HCT116 (cell line): ENCODE measurements at regions not wholly inside any gene's neighbourhood (a gene's known extent, or its start where the extent isn't known, plus 50 kb on each side); places are given as distances from the start of the nearest gene placed in this dataset.

Experiments
- ATAC-seq: fragments of 200-7000 bp; cut with Tn5 transposase; 2 replicates; pipeline ENCODE4 v1.9.1; 2020; ENCODE audit warnings: mild to moderate bottlenecking, moderate library complexity
- BruUV-seq: library from RNA; stranded (reverse); fragments of 400-500 nt; replicated peaks from 2 replicates; lab custom pipeline; 2021; lab: Mats Ljungman, UMichigan
- CTCF ChIA-PET: fragments of 300-600 bp; sonication (Branson Sonifier 250); formaldehyde crosslinking; loops from one replicate; lab custom pipeline; 2021; ENCODE audit warnings: antibody characterized with exemption; lab: Charles Lee
- POLR2A ChIA-PET: fragments of 300-600, 350-600 bp; sonication (Branson Sonifier 250); formaldehyde crosslinking; loops from one replicate; lab custom pipeline; 2021; ENCODE audit warnings: antibody characterized with exemption; lab: Charles Lee
- RAD21 ChIA-PET, 2 experiments: fragments of 300-600 bp; sonication (Branson Sonifier 250); formaldehyde crosslinking; loops; one replicate each; lab custom pipeline; 2023; ENCODE audit warnings: low total read pairs in 2 of 2; ENCODE audit not compliant: uncharacterized antibody in 2 of 2, unreplicated experiment in 2 of 2, low non-redundant PET in 1 of 2; lab: Charles Lee
- DNase-seq: peaks from one replicate; pipeline ENCODE4 v3.0.0-alpha.2; 2010; ENCODE audit warnings: low read depth, low spot score
- H2AFZ ChIP-seq: fragments of 200-600 bp; shearing (Covaris generic), sonication (generic); 2 replicates; pipeline ENCODE4 v1.6.1; 2017; ENCODE audit warnings: low read depth, mixed run types, mixed read lengths, antibody characterized with exemption, low read length; ENCODE audit not compliant: poor library complexity, severe bottlenecking
- H3K27ac ChIP-seq: 2 replicates; pipeline ENCODE4 v1.5.1; 2012; ENCODE audit warnings: low read depth, low read length
- H3K27me3 ChIP-seq: fragments of 200-600 bp; sonication (generic); 2 replicates; pipeline ENCODE4 v1.6.1; 2016; ENCODE audit warnings: mixed run types, low read length, mixed read lengths; ENCODE audit not compliant: insufficient read depth
- H3K36me3 ChIP-seq, 2 experiments: fragments of 200-500 bp in 1 of 2; fragments of 200-600 bp in 1 of 2; sonication (Bioruptor generic) in 1 of 2; sonication (generic) in 1 of 2; 2 replicates each; pipeline versions ENCODE4 v1.5.1 to v1.6.1; 2014 to 2016; ENCODE audit warnings: low read length in 2 of 2, inconsistent platforms in 1 of 2, mixed read lengths in 1 of 2, mixed run types in 1 of 2; ENCODE audit not compliant: insufficient read depth in 2 of 2, control insufficient read depth in 1 of 2
- H3K4me1 ChIP-seq, 2 experiments: fragments of 200-600 bp in 1 of 2; sonication (generic) in 1 of 2; 2 replicates each; pipeline versions ENCODE4 v1.5.1 to v1.6.1; 2012 to 2017; ENCODE audit warnings: low read length in 2 of 2, inconsistent platforms in 1 of 2, mild to moderate bottlenecking in 1 of 2, mixed read lengths in 1 of 2, mixed run types in 1 of 2, moderate library complexity in 1 of 2; ENCODE audit not compliant: insufficient read depth in 2 of 2, control insufficient read depth in 1 of 2
- H3K4me2 ChIP-seq: fragments of 200-600 bp; sonication (generic); 2 replicates; pipeline ENCODE4 v1.6.1; 2017; ENCODE audit warnings: mixed run types, low read length, mixed read lengths
- H3K4me3 ChIP-seq, 2 experiments: fragments of 200-600 bp in 1 of 2; sonication (generic) in 1 of 2; replicated peaks in 1 of 2; 2 replicates each; pipeline ENCODE4 v1.5.1; 2011 to 2016; ENCODE audit warnings: low read length in 2 of 2, control low read depth in 1 of 2, low read depth in 1 of 2, mild to moderate bottlenecking in 1 of 2, mixed read lengths in 1 of 2, mixed run types in 1 of 2
- H3K79me2 ChIP-seq: fragments of 200-600 bp; sonication (generic); 2 replicates; pipeline ENCODE4 v1.6.1; 2017; ENCODE audit warnings: mild to moderate bottlenecking, mixed run types, low read length, moderate library complexity, mixed read lengths; ENCODE audit not compliant: insufficient read depth
- H3K9ac ChIP-seq: fragments of 200-600 bp; sonication (generic); 2 replicates; pipeline ENCODE4 v1.6.1; 2016; ENCODE audit warnings: low read length, mixed read lengths
- H3K9me2 ChIP-seq: fragments of 200-600 bp; sonication (generic), shearing (Covaris generic); 2 replicates; pipeline ENCODE4 v1.6.1; 2017; ENCODE audit warnings: mixed run types, mild to moderate bottlenecking, moderate library complexity; ENCODE audit not compliant: insufficient read depth
- H3K9me3 ChIP-seq, 2 experiments: fragments of 200-500 bp in 1 of 2; fragments of 200-600 bp in 1 of 2; sonication (Bioruptor generic) in 1 of 2; sonication (generic) in 1 of 2; 2 replicates each; pipeline ENCODE4 v1.6.1; 2014 to 2017; ENCODE audit warnings: low read length in 2 of 2, mixed read lengths in 2 of 2, inconsistent platforms in 1 of 2, low read depth in 1 of 2, mild to moderate bottlenecking in 1 of 2, mixed run types in 1 of 2, moderate library complexity in 1 of 2; ENCODE audit not compliant: control insufficient read depth in 1 of 2, insufficient read depth in 1 of 2
- H4K20me1 ChIP-seq: fragments of 200-600 bp; sonication (generic), shearing (Covaris generic); 2 replicates; pipeline ENCODE4 v1.6.1; 2017; ENCODE audit warnings: mixed run types, mild to moderate bottlenecking, moderate library complexity; ENCODE audit not compliant: insufficient read depth
- CBX3 ChIP-seq: IDR thresholded peaks from 2 replicates; pipeline ENCODE4 v1.6.1; 2012; ENCODE audit warnings: low read depth
- CEBPB ChIP-seq: IDR thresholded peaks from 2 replicates; pipeline ENCODE4 v1.6.1; 2012; ENCODE audit warnings: low read depth
- EZH2phosphoT487 ChIP-seq: fragments of 200-600 bp; IDR thresholded peaks from 2 replicates; pipeline ENCODE4 v1.6.1; 2018; ENCODE audit warnings: antibody characterized with exemption, borderline replicate concordance
- JUND ChIP-seq: IDR thresholded peaks from 2 replicates; pipeline ENCODE4 v1.6.1; 2012
- POLR2A ChIP-seq: IDR thresholded peaks from 2 replicates; pipeline ENCODE4 v1.7.0; 2011; ENCODE audit warnings: borderline replicate concordance; ENCODE audit not compliant: insufficient read depth, insufficient read length; ENCODE audit errors: extremely low read depth
- POLR2AphosphoS5 ChIP-seq: IDR thresholded peaks from 2 replicates; pipeline ENCODE4 v1.6.1; 2011; ENCODE audit warnings: mild to moderate bottlenecking, low read depth, low read length, moderate library complexity
- RAD21 ChIP-seq: IDR thresholded peaks from 2 replicates; pipeline ENCODE4 v1.6.1; 2012; ENCODE audit warnings: low read depth, mild to moderate bottlenecking
- YY1 ChIP-seq: IDR thresholded peaks from 2 replicates; pipeline ENCODE4 v1.6.1; 2011; ENCODE audit warnings: low read length, low read depth, moderate library complexity, mild to moderate bottlenecking; ENCODE audit not compliant: insufficient replicate concordance; ENCODE audit errors: extremely low read depth
- intact Hi-C: fragments of 100-400 bp; cut with micrococcal nuclease; formaldehyde crosslinking; loops from 2 replicates; pipeline ENCODE4 v1.10.0; 2022
- TF ChIP-seq, protein P1 (sequence below): IDR thresholded peaks from 2 replicates; pipeline ENCODE4 v1.6.1; 2012; ENCODE audit warnings: low read depth
- TF ChIP-seq, protein P2 (sequence below): IDR thresholded peaks from 2 replicates; pipeline ENCODE4 v1.6.1; 2012

DNA sequence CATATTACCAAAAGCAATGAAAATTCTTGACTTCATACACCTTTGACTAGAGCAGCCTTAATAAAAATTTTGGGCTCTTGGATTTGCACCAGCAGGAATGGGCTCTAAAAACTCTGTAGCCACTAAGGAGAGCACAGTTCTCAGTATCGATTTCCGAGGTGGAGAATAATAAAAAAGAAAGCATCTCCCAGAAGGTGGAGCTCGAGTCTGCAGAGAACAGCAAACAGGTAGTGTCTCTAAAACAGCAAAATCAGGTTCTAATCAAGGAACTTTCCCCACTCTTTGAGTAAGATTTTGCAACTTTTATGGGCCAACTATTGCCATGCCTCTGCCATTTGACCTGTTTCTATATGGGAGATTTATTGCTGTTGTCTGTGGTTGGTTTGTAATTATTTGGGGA, 258.7 kb upstream of the GPC6 start:
- H3K9ac ChIP-seq = no peak overlapping the region
- H3K36me3 ChIP-seq = no peaks in the 10 kb centered on the region
- ChIA-PET POLR2A (no interaction called here), RAD21 (no interaction called here), CTCF (no interaction called here)
- BruUV-seq = no TSS peak
- H2AFZ ChIP-seq = no peak overlapping the region
- no peaks in the 10 kb centered on the region for H3K4me1 ChIP-seq
- no peak overlapping the region for H3K4me2 ChIP-seq
- no peak for ATAC-seq
- no peak for DNase-seq
- no peaks in the 10 kb centered on the region for H4K20me1 ChIP-seq
- TF ChIP-seq RAD21 (no peak), YY1 (no peak), JUND (no peak), EZH2phosphoT487 (no peak), CEBPB (no peak), CBX3 (no peak), POLR2AphosphoS5 (no peak), POLR2A (no peak)
- TF ChIP-seq, protein P1, sequence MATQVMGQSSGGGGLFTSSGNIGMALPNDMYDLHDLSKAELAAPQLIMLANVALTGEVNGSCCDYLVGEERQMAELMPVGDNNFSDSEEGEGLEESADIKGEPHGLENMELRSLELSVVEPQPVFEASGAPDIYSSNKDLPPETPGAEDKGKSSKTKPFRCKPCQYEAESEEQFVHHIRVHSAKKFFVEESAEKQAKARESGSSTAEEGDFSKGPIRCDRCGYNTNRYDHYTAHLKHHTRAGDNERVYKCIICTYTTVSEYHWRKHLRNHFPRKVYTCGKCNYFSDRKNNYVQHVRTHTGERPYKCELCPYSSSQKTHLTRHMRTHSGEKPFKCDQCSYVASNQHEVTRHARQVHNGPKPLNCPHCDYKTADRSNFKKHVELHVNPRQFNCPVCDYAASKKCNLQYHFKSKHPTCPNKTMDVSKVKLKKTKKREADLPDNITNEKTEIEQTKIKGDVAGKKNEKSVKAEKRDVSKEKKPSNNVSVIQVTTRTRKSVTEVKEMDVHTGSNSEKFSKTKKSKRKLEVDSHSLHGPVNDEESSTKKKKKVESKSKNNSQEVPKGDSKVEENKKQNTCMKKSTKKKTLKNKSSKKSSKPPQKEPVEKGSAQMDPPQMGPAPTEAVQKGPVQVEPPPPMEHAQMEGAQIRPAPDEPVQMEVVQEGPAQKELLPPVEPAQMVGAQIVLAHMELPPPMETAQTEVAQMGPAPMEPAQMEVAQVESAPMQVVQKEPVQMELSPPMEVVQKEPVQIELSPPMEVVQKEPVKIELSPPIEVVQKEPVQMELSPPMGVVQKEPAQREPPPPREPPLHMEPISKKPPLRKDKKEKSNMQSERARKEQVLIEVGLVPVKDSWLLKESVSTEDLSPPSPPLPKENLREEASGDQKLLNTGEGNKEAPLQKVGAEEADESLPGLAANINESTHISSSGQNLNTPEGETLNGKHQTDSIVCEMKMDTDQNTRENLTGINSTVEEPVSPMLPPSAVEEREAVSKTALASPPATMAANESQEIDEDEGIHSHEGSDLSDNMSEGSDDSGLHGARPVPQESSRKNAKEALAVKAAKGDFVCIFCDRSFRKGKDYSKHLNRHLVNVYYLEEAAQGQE = no peak
- TF ChIP-seq, protein P2, sequence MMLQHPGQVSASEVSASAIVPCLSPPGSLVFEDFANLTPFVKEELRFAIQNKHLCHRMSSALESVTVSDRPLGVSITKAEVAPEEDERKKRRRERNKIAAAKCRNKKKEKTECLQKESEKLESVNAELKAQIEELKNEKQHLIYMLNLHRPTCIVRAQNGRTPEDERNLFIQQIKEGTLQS = no peak
- no peak overlapping the region for H3K27ac ChIP-seq
- H3K9me2 ChIP-seq = no peaks in the 10 kb centered on the region
- H3K27me3 ChIP-seq = no peaks in the 10 kb centered on the region
- intact Hi-C loops = no loop called here
- no peak overlapping the region for H3K4me3 ChIP-seq
- H3K79me2 ChIP-seq = no peaks in the 10 kb centered on the region
- H3K9me3 ChIP-seq = peaks cover 21 to 22% of the 10 kb centered on the region in 2 experiments; a peak in 3 of 4 replicates
